ENCODE measurements at regions not wholly inside any gene's neighbourhood (a gene's known extent, or its start where the extent isn't known, plus 50 kb on each side); places are given as distances from the start of the nearest gene placed in this dataset.

- TF ChIP-seq CHD7 (IDR thresholded peaks at IDR 0.05; ENCODE audit: insufficient replicate concordance, low read length) (no peak), E2F6 (IDR thresholded peaks at IDR 0.05) (no peak), TCF12 (IDR thresholded peaks at IDR 0.05; ENCODE audit: low read depth, low read length) (no peak), JUN (IDR thresholded peaks at IDR 0.05; ENCODE audit: low read depth, low read length) (no peak), SIRT6 (IDR thresholded peaks at IDR 0.05; ENCODE audit: low read length) (no peak), SIN3A (conservative IDR thresholded peaks at IDR 0.05 in 1 of 2, IDR thresholded peaks at IDR 0.05 in 1 of 2; ENCODE audit: low read depth in 1 of 2, low read length in 2 of 2) (no peak), SIX5 (IDR thresholded peaks at IDR 0.05; ENCODE audit: low read depth, low read length) (no peak), CBX8 (IDR thresholded peaks at IDR 0.05; ENCODE audit: borderline replicate concordance, low read depth, low read length) (no peak), USF2 (IDR thresholded peaks at IDR 0.05; ENCODE audit: low read length) (no peak)
Measured at GRCh38 chr11:69965821-69966582, 112.1 kb upstream of the ANO1 start (continued).
